Astrocyte (in vitro differentiated cells and primary cell): ENCODE measurements at regions not wholly inside any gene's neighbourhood (a gene's known extent, or its start where the extent isn't known, plus 50 kb on each side); places are given as distances from the start of the nearest gene placed in this dataset.
"Not testable (repeated sequence)": the region's sequence is repeated elsewhere in the genome, so short reads cannot be mapped to it uniquely, and the experiment has no call there.

Experiments used
- DNase-seq: peaks from one replicate; pipeline ENCODE4 v3.0.0-alpha.2; 2010; ENCODE audit warnings: low read depth
- FAIRE-seq: peaks from 2 replicates; lab custom pipeline; 2011; peaks lifted over from hg19 to GRCh38; lab: Jason Lieb, UNC
- H2AFZ ChIP-seq: 2 replicates; pipeline ENCODE4 v1.6.0; 2012; ENCODE audit warnings: low read depth, low read length, inconsistent platforms
- H3K27ac ChIP-seq: 2 replicates; pipeline ENCODE4 v1.5.1; 2011; ENCODE audit warnings: low read depth, low read length, inconsistent platforms
- H3K27me3 ChIP-seq: 2 replicates; pipeline ENCODE4 v1.6.0; 2011; ENCODE audit warnings: low read length, inconsistent platforms; ENCODE audit not compliant: insufficient read depth
- H3K36me3 ChIP-seq: 2 replicates; pipeline ENCODE4 v1.5.1; 2011; ENCODE audit warnings: low read length, inconsistent platforms; ENCODE audit not compliant: insufficient read depth
- H3K4me1 ChIP-seq: 2 replicates; pipeline ENCODE4 v1.5.1; 2011; ENCODE audit warnings: low read length, inconsistent platforms; ENCODE audit not compliant: insufficient read depth
- H3K4me2 ChIP-seq: 2 replicates; pipeline ENCODE4 v1.6.0; 2012; ENCODE audit warnings: low read length, inconsistent platforms
- H3K4me3 ChIP-seq: 2 replicates; pipeline ENCODE4 v1.5.1; 2011; ENCODE audit warnings: low read depth, mild to moderate bottlenecking, low read length, inconsistent platforms; ENCODE audit not compliant: insufficient read depth
- H3K79me2 ChIP-seq: 2 replicates; pipeline ENCODE4 v1.6.0; 2012; ENCODE audit warnings: mild to moderate bottlenecking, low read length, inconsistent platforms; ENCODE audit not compliant: insufficient read depth
- H3K9ac ChIP-seq: 2 replicates; pipeline ENCODE4 v1.6.0; 2012; ENCODE audit warnings: mild to moderate bottlenecking, low read length, inconsistent platforms
- H3K9me3 ChIP-seq: 2 replicates; pipeline ENCODE4 v1.5.1; 2012; ENCODE audit warnings: low read depth, mild to moderate bottlenecking, low read length, inconsistent platforms; ENCODE audit not compliant: insufficient read depth
- H4K20me1 ChIP-seq: 2 replicates; pipeline ENCODE4 v1.6.0; 2012; ENCODE audit warnings: low read length, inconsistent platforms; ENCODE audit not compliant: insufficient read depth
- H3K27ac Mint-ChIP-seq: one replicate; pipeline ENCODE4 v1.8.0; 2021; ENCODE audit warnings: mild to moderate bottlenecking, mixed read lengths; ENCODE audit not compliant: unreplicated experiment
- H3K27me3 Mint-ChIP-seq: one replicate; pipeline ENCODE4 v1.8.0; 2021; ENCODE audit warnings: low read depth, mixed read lengths; ENCODE audit not compliant: unreplicated experiment
- H3K36me3 Mint-ChIP-seq: one replicate; pipeline ENCODE4 v1.8.0; 2021; ENCODE audit warnings: low read depth, mixed read lengths; ENCODE audit not compliant: unreplicated experiment
- H3K4me1 Mint-ChIP-seq: one replicate; pipeline ENCODE4 v1.8.0; 2021; ENCODE audit warnings: low read depth, mixed read lengths; ENCODE audit not compliant: unreplicated experiment
- H3K4me3 Mint-ChIP-seq: one replicate; pipeline ENCODE4 v1.8.0; 2021; ENCODE audit warnings: mild to moderate bottlenecking, moderate library complexity, mixed read lengths; ENCODE audit not compliant: unreplicated experiment
- H3K9me3 Mint-ChIP-seq: one replicate; pipeline ENCODE4 v1.8.0; 2021; ENCODE audit warnings: mild to moderate bottlenecking, mixed read lengths; ENCODE audit not compliant: unreplicated experiment
- CTCF ChIP-seq: IDR thresholded peaks from 2 replicates; pipeline ENCODE4 v1.5.1; 2011; ENCODE audit warnings: low read depth, mild to moderate bottlenecking, inconsistent platforms, low read length, moderate library complexity; ENCODE audit not compliant: insufficient read depth
- EZH2 ChIP-seq: IDR thresholded peaks from 2 replicates; pipeline ENCODE4 v1.6.1; 2012; ENCODE audit warnings: mild to moderate bottlenecking, low read length, inconsistent platforms; ENCODE audit not compliant: insufficient read depth

- no peak for FAIRE-seq
These were observed 524.4 kb downstream of the NEBL start for GRCh38 chr10:20372748-20373147.

DNA sequence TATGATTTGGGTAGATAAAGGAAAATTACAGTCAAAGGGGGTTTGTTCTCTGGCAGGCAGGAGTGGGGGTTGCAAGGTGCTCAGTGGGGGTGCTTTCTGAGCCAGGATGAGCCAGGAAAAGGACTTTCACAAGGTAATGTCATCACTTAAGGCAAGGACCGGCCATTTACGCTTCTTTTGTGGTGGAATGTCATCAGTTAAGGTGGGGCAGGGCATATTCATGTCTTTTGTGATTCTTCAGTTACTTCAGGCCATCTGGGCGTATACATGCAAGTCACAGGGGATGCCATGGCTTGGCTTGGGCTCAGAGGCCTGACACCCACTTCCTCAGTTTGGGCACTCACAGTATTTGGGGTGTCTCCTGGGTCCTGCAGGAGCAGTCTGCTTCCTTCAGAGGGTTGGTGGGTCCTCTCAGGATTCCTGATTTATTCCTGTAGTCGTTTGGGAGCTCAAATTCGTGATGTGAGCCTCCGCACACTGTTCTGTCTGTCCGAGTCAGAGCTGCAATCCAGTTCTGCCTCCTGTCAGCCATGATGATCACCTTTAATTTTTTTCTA, 526.1 kb downstream of the NEBL start:
- not testable (repeated sequence) for H4K20me1 ChIP-seq, H3K4me1 Mint-ChIP-seq, H2AFZ ChIP-seq, H3K36me3 ChIP-seq, H3K9me3 Mint-ChIP-seq, H3K27ac ChIP-seq, H3K4me3 Mint-ChIP-seq, H3K9ac ChIP-seq, H3K4me3 ChIP-seq, H3K27ac Mint-ChIP-seq, FAIRE-seq, H3K36me3 Mint-ChIP-seq, H3K4me2 ChIP-seq, H3K4me1 ChIP-seq, H3K79me2 ChIP-seq, DNase-seq, H3K27me3 Mint-ChIP-seq, H3K27me3 ChIP-seq, H3K9me3 ChIP-seq

More at GRCh38 chr10:20372748-20373147, 524.4 kb downstream of the NEBL start:
- Histone ChIP-seq H3K4me2 (no peak overlapping the region), H2AFZ (no peak overlapping the region), H3K9ac (no peak overlapping the region), H3K9me3 (no peaks in the 10 kb centered on the region), H3K4me3 (no peak overlapping the region), H3K4me1 (no peaks in the 10 kb centered on the region), H3K36me3 (no peaks in the 10 kb centered on the region), H3K79me2 (no peaks in the 10 kb centered on the region), H4K20me1 (no peaks in the 10 kb centered on the region), H3K27me3 (no peaks in the 10 kb centered on the region), H3K27ac (no peak overlapping the region)
- H3K27me3 Mint-ChIP-seq: no peaks in the 10 kb centered on the region
- H3K27ac Mint-ChIP-seq: no peak overlapping the region
- H3K4me3 Mint-ChIP-seq: no peak overlapping the region
- TF ChIP-seq EZH2 (no peak), CTCF (no peak)
- no peaks in the 10 kb centered on the region for H3K4me1 Mint-ChIP-seq
- DNase-seq: no peak
- peaks cover 6% of the 10 kb centered on the region for H3K9me3 Mint-ChIP-seq
- no peaks in the 10 kb centered on the region for H3K36me3 Mint-ChIP-seq

GRCh38 chr10:20369863-20370736, 527.0 kb downstream of the NEBL start:
- Histone ChIP-seq H3K9ac (no peak overlapping the region), H3K27me3 (no peaks in the 10 kb centered on the region), H3K4me3 (no peak overlapping the region), H4K20me1 (no peaks in the 10 kb centered on the region), H3K9me3 (no peaks in the 10 kb centered on the region), H3K4me1 (no peaks in the 10 kb centered on the region), H3K4me2 (no peak overlapping the region), H3K79me2 (no peaks in the 10 kb centered on the region), H3K27ac (no peak overlapping the region), H3K36me3 (no peaks in the 10 kb centered on the region), H2AFZ (no peak overlapping the region)
- DNase-seq (no peak), FAIRE-seq (no peak)
- TF ChIP-seq CTCF (no peak), EZH2 (no peak)
- Mint-ChIP-seq H3K27ac (no peak overlapping the region), H3K36me3 (no peaks in the 10 kb centered on the region), H3K9me3 (peaks cover 6% of the 10 kb centered on the region), H3K4me1 (no peaks in the 10 kb centered on the region), H3K4me3 (no peak overlapping the region), H3K27me3 (no peaks in the 10 kb centered on the region)
